SK-N-SH (cell line): ENCODE measurements at regions not wholly inside any gene's neighbourhood (a gene's known extent, or its start where the extent isn't known, plus 50 kb on each side); places are given as distances from the start of the nearest gene placed in this dataset.

Experiments
- CTCF ChIA-PET: fragments of 300-600, 350-600 bp; formaldehyde crosslinking; extraction: SDS; loops from one replicate; lab custom pipeline; 2021; lab: Yijun Ruan, JAX
- POLR2A ChIA-PET: fragments of 350-600 bp; sonication (Branson Sonifier 250); formaldehyde crosslinking; extraction: SDS; loops from one replicate; lab custom pipeline; 2020; ENCODE audit warnings: antibody characterized with exemption, inconsistent platforms; lab: Yijun Ruan, JAX
- DNase-seq: peaks from one replicate; pipeline ENCODE4 v3.0.0; 2012
- H2AFZ ChIP-seq: fragments of 200-600 bp; sonication (generic); 2 replicates; pipeline ENCODE4 v1.8.1; 2016; ENCODE audit warnings: antibody characterized with exemption, mild to moderate bottlenecking, low read depth
- H3F3A ChIP-seq: fragments of 200-600 bp; sonication (generic); replicated peaks from 2 replicates; pipeline ENCODE3; 2016; ENCODE audit warnings: antibody characterized with exemption, mild to moderate bottlenecking; ENCODE audit not compliant: insufficient read depth
- H3K27ac ChIP-seq, 2 experiments: fragments of 200-500 bp in 1 of 2; fragments of 200-600 bp in 1 of 2; sonication (Bioruptor generic) in 1 of 2; sonication (generic), shearing (Covaris generic) in 1 of 2; 2 replicates each; pipeline versions ENCODE4 v1.5.1 to v1.6.1; 2014 to 2016; ENCODE audit warnings: low read depth in 2 of 2, inconsistent platforms in 1 of 2, low read length in 1 of 2, mild to moderate bottlenecking in 1 of 2, mixed read lengths in 1 of 2
- H3K27me3 ChIP-seq: fragments of 200-600 bp; sonication (generic), shearing (Covaris generic); 2 replicates; pipeline ENCODE4 v1.6.1; 2016; ENCODE audit warnings: mixed run types; ENCODE audit not compliant: insufficient read depth
- H3K36me3 ChIP-seq, 2 experiments: fragments of 200-500 bp in 1 of 2; fragments of 200-600 bp in 1 of 2; sonication (Bioruptor generic) in 1 of 2; sonication (generic) in 1 of 2; replicated peaks in 1 of 2; 2 replicates each; pipeline versions ENCODE3 to v1.5.1; 2014 to 2016; ENCODE audit warnings: low read length in 1 of 2, mild to moderate bottlenecking in 1 of 2; ENCODE audit not compliant: insufficient read depth in 2 of 2, control insufficient read depth in 1 of 2
- H3K4me1 ChIP-seq, 2 experiments: fragments of 200-500 bp in 1 of 2; fragments of 200-600 bp in 1 of 2; sonication (Bioruptor generic) in 1 of 2; sonication (generic), shearing (Covaris generic) in 1 of 2; 2 replicates each; pipeline versions ENCODE4 v1.5.1 to v1.6.1; 2014 to 2016; ENCODE audit warnings: low read depth in 1 of 2, low read length in 1 of 2, mixed run types in 1 of 2; ENCODE audit not compliant: insufficient read depth in 2 of 2, control insufficient read depth in 1 of 2
- H3K4me2 ChIP-seq: fragments of 200-600 bp; sonication (generic), shearing (Covaris generic); 2 replicates; pipeline ENCODE4 v1.6.1; 2017; ENCODE audit warnings: mixed run types
- H3K4me3 ChIP-seq, 2 experiments: fragments of 200-500 bp in 1 of 2; fragments of 200-600 bp in 1 of 2; sonication (Bioruptor generic) in 1 of 2; sonication (generic), shearing (Covaris generic) in 1 of 2; 2 replicates each; pipeline versions ENCODE4 v1.5.1 to v1.8.1; 2014 to 2016; ENCODE audit warnings: low read depth in 2 of 2, inconsistent platforms in 1 of 2, low read length in 1 of 2, mild to moderate bottlenecking in 1 of 2, mixed read lengths in 1 of 2, moderate library complexity in 1 of 2
- H3K79me2 ChIP-seq: fragments of 200-600 bp; sonication (generic); 2 replicates; pipeline ENCODE4 v1.8.1; 2017; ENCODE audit warnings: mild to moderate bottlenecking; ENCODE audit not compliant: insufficient read depth
- H3K9ac ChIP-seq: fragments of 200-600 bp; sonication (generic); 2 replicates; pipeline ENCODE4 v1.6.1; 2017; ENCODE audit warnings: mixed run types
- H3K9me2 ChIP-seq: fragments of 200-600 bp; sonication (generic); 2 replicates; pipeline ENCODE4 v1.6.1; 2017; ENCODE audit warnings: mixed run types
- H3K9me3 ChIP-seq: fragments of 200-600 bp; sonication (generic); 2 replicates; pipeline ENCODE4 v1.6.1; 2017; ENCODE audit warnings: mixed run types, mild to moderate bottlenecking, moderate library complexity
- H4K20me1 ChIP-seq: fragments of 200-600 bp; sonication (generic); 2 replicates; pipeline ENCODE4 v1.6.1; 2017; ENCODE audit warnings: mild to moderate bottlenecking, mixed run types; ENCODE audit not compliant: insufficient read depth
- CHD2 ChIP-seq: fragments of 150-350 bp; IDR thresholded peaks from 2 replicates; pipeline ENCODE4 v1.6.1; 2018; ENCODE audit warnings: low read length; ENCODE audit not compliant: partially characterized antibody
- CTCF ChIP-seq: fragments of 200-600 bp; sonication (generic); IDR thresholded peaks from 2 replicates; pipeline ENCODE4 v1.6.1; 2017; ENCODE audit warnings: antibody characterized with exemption, mild to moderate bottlenecking, moderate library complexity
- EP300 ChIP-seq, 2 experiments: IDR thresholded peaks; 2 replicates each; pipeline versions ENCODE4 v1.4.0 to v1.6.1; 2012; ENCODE audit warnings: borderline replicate concordance in 1 of 2, low read depth in 1 of 2, low read length in 1 of 2
- FOXM1 ChIP-seq: IDR thresholded peaks from 2 replicates; pipeline ENCODE4 v1.4.0; 2012; ENCODE audit warnings: low read depth, mild to moderate bottlenecking
- IRF3 ChIP-seq: fragments of 150-350 bp; IDR thresholded peaks from 2 replicates; pipeline ENCODE4 v1.6.1; 2016; ENCODE audit warnings: mild to moderate bottlenecking, low read depth, low read length
- MAX ChIP-seq: IDR thresholded peaks from 2 replicates; pipeline ENCODE4 v1.4.0; 2012; ENCODE audit warnings: low read depth
- MEF2A ChIP-seq: IDR thresholded peaks from 2 replicates; pipeline ENCODE4 v1.4.0; 2012; ENCODE audit warnings: low read depth, borderline replicate concordance
- NFIC ChIP-seq: IDR thresholded peaks from 2 replicates; pipeline ENCODE4 v1.4.0; 2012; ENCODE audit warnings: borderline replicate concordance
- TAF1 ChIP-seq: IDR thresholded peaks from 2 replicates; pipeline ENCODE4 v1.6.1; 2012; ENCODE audit warnings: low read depth, mild to moderate bottlenecking, low read length, moderate library complexity, borderline replicate concordance
- TCF12 ChIP-seq: IDR thresholded peaks from 2 replicates; pipeline ENCODE4 v1.4.0; 2012
- TEAD4 ChIP-seq: IDR thresholded peaks from 2 replicates; pipeline ENCODE4 v1.4.0; 2012; ENCODE audit warnings: mild to moderate bottlenecking, borderline replicate concordance; ENCODE audit not compliant: insufficient read depth
- USF2 ChIP-seq: fragments of 150-350 bp; IDR thresholded peaks from 2 replicates; pipeline ENCODE4 v1.6.1; 2017; ENCODE audit warnings: antibody characterized with exemption, low read length, low read depth, borderline replicate concordance
- YY1 ChIP-seq: IDR thresholded peaks from 2 replicates; pipeline ENCODE4 v1.4.0; 2012; ENCODE audit warnings: low read depth, mild to moderate bottlenecking
- WGBS: methylation state at CpG from one replicate; pipeline ENCODE4 v1.1.6; 2017; ENCODE audit warnings: low lambda C conversion rate; 5-methylcytosine and 5-hydroxymethylcytosine counted together

GRCh38 chr5:110053205-110053604 lies 363.5 kb downstream of the MAN2A1 start:
- 80% methylated on average over 1 of the region's 1 CpG for WGBS
- no peak overlapping the region for H3K4me3 ChIP-seq
- H3F3A ChIP-seq, result peaks cover 2% of the 10 kb centered on the region
- TF ChIP-seq EP300 (IDR thresholded peaks at IDR 0.05; ENCODE audit: borderline replicate concordance in 1 of 2, low read depth in 1 of 2, low read length in 1 of 2), result no peak
- H3K9me3 ChIP-seq, result no peaks in the 10 kb centered on the region
- no peak overlapping the region for H3K27ac ChIP-seq
- CTCF ChIA-PET, result no interaction called here
- peaks cover 4 to 8% of the 10 kb centered on the region in 2 experiments; a peak in 3 of 4 replicates for H3K4me1 ChIP-seq
- H4K20me1 ChIP-seq, result no peaks in the 10 kb centered on the region
- H2AFZ ChIP-seq, result no peak overlapping the region
- H3K9ac ChIP-seq, result no peak overlapping the region
- H3K27me3 ChIP-seq, result no peaks in the 10 kb centered on the region
- POLR2A ChIA-PET, result no interaction called here
- H3K79me2 ChIP-seq, result no peaks in the 10 kb centered on the region
- H3K36me3 ChIP-seq, result no peaks in the 10 kb centered on the region
- H3K9me2 ChIP-seq, result no peaks in the 10 kb centered on the region
- H3K4me2 ChIP-seq, result no peak overlapping the region
- no peak for DNase-seq

- DNase-seq, result no peak
- ChIA-PET POLR2A (no interaction called here), CTCF (interaction anchor here (1.3 kb wide), 1 partner anchor 18 kb away, joined by 3 read pairs; no protein-coding TSS in a partner anchor)
- Histone ChIP-seq H3K9me3 (no peaks in the 10 kb centered on the region), H3K4me2 (no peak overlapping the region), H3K4me1 (peaks cover 7 to 8% of the 10 kb centered on the region in 2 experiments; a peak in 3 of 4 replicates), H3K9ac (no peak overlapping the region), H3K79me2 (no peaks in the 10 kb centered on the region), H3K27me3 (no peaks in the 10 kb centered on the region), H3K27ac (peak overlapping the region in 1 of 2 experiments; percentile 11; a peak in 1 of 4 replicates), H4K20me1 (no peaks in the 10 kb centered on the region), H3K9me2 (no peaks in the 10 kb centered on the region), H3K4me3 (no peak overlapping the region), H3F3A (peaks cover 2% of the 10 kb centered on the region), H2AFZ (no peak overlapping the region), H3K36me3 (no peaks in the 10 kb centered on the region)
- TF ChIP-seq USF2 (no peak), TEAD4 (no peak), TCF12 (no peak), FOXM1 (no peak), CHD2 (no peak), CTCF (no peak), MEF2A (no peak), IRF3 (no peak), NFIC (no peak), TAF1 (no peak), MAX (no peak), YY1 (no peak)
Observed at GRCh38 chr5:110053824-110054223, 364.1 kb downstream of the MAN2A1 start.
